HepG2 (cell line): ENCODE measurements at regions not wholly inside any gene's neighbourhood (a gene's known extent, or its start where the extent isn't known, plus 50 kb on each side); places are given as distances from the start of the nearest gene placed in this dataset.

Source experiments
- ISL2 ChIP-seq: sonication (generic); formaldehyde crosslinking; IDR thresholded peaks from 2 replicates; pipeline ENCODE4 v1.5.0; 2020; ENCODE audit warnings: missing genetic modification reagents
- NFKBIZ ChIP-seq: IDR thresholded peaks from 2 replicates; pipeline ENCODE4 v1.6.1; 2018; ENCODE audit warnings: missing genetic modification reagents, missing compliant biosample characterization
- RAD21 ChIP-seq: fragments of 450-650 bp; formaldehyde crosslinking; IDR thresholded peaks from 2 replicates; pipeline ENCODE4 v1.5.0; 2020; ENCODE audit warnings: mild to moderate bottlenecking
- SMC3 ChIP-seq: IDR thresholded peaks from 2 replicates; pipeline ENCODE4 v1.6.1; 2011; ENCODE audit warnings: low read length, improper control_type of control experiment
- SOX13 ChIP-seq, 3 experiments: fragments of 450-650 bp in 1 of 3; sonication (generic) in 1 of 3; formaldehyde crosslinking in 1 of 3; IDR thresholded peaks in 2 of 3; conservative IDR thresholded peaks in 1 of 3; 2 replicates each; pipeline versions ENCODE4 v1.5.0 to v1.6.1; 2016 to 2020; ENCODE audit warnings: antibody characterized with exemption in 1 of 3, mild to moderate bottlenecking in 1 of 3, missing compliant biosample characterization in 1 of 3, missing genetic modification reagents in 1 of 3, moderate library complexity in 1 of 3
- STAG1 ChIP-seq: sonication (generic); formaldehyde crosslinking; IDR thresholded peaks from 2 replicates; pipeline ENCODE4 v1.4.0; 2020; ENCODE audit warnings: missing genetic modification reagents
- XRCC5 ChIP-seq: fragments of 200-400 bp; formaldehyde crosslinking; optimal IDR thresholded peaks from 2 replicates; pipeline ENCODE3; 2017; ENCODE audit warnings: mild to moderate bottlenecking, low read length
- ZNF720 ChIP-seq: sonication (generic); formaldehyde crosslinking; IDR thresholded peaks from 2 replicates; pipeline ENCODE4 v1.4.0; 2020; ENCODE audit warnings: missing genetic modification reagents
- TF ChIP-seq, protein P1 (sequence below): sonication (generic); formaldehyde crosslinking; conservative IDR thresholded peaks from 2 replicates; pipeline ENCODE4 v1.4.0; 2020; ENCODE audit warnings: mild to moderate bottlenecking, missing genetic modification reagents, moderate library complexity
- TF ChIP-seq, protein P2 (sequence below): sonication (generic); formaldehyde crosslinking; conservative IDR thresholded peaks from 2 replicates; pipeline ENCODE4 v1.5.0; 2020; ENCODE audit warnings: missing genetic modification reagents
- TF ChIP-seq, protein P3 (sequence below): IDR thresholded peaks from 2 replicates; pipeline ENCODE4 v1.6.1; 2012; ENCODE audit warnings: low read depth, low read length, improper control_type of control experiment
- TF ChIP-seq, protein P4 (sequence below): sonication (generic); formaldehyde crosslinking; IDR thresholded peaks from 2 replicates; pipeline ENCODE4 v1.8.1; 2023; ENCODE audit warnings: mild to moderate bottlenecking, inconsistent platforms, moderate library complexity, missing genetic modification reagents, borderline replicate concordance

DNA sequence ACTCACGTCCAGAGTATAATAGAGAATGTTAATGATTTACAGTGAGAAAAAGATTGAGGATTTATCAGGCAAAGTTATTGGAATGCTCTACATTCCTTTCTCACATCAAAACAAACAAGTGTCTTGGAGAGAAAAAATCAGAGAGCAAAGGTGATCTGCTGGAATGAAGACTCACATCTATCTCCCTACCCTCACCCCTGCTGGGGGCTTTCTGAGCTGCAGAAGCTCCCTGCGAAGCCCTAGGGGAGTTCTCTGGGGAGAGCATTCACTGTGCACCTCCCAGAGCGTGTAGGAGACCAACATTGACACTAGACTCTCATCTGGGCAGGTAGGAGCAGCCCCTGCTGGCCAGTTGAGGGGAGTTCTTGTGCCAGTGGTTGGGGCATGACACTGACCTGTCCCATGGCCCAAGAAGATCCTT is 76.6 kb upstream of the ADAMTS16 start (continued):
- TF ChIP-seq, protein P1, sequence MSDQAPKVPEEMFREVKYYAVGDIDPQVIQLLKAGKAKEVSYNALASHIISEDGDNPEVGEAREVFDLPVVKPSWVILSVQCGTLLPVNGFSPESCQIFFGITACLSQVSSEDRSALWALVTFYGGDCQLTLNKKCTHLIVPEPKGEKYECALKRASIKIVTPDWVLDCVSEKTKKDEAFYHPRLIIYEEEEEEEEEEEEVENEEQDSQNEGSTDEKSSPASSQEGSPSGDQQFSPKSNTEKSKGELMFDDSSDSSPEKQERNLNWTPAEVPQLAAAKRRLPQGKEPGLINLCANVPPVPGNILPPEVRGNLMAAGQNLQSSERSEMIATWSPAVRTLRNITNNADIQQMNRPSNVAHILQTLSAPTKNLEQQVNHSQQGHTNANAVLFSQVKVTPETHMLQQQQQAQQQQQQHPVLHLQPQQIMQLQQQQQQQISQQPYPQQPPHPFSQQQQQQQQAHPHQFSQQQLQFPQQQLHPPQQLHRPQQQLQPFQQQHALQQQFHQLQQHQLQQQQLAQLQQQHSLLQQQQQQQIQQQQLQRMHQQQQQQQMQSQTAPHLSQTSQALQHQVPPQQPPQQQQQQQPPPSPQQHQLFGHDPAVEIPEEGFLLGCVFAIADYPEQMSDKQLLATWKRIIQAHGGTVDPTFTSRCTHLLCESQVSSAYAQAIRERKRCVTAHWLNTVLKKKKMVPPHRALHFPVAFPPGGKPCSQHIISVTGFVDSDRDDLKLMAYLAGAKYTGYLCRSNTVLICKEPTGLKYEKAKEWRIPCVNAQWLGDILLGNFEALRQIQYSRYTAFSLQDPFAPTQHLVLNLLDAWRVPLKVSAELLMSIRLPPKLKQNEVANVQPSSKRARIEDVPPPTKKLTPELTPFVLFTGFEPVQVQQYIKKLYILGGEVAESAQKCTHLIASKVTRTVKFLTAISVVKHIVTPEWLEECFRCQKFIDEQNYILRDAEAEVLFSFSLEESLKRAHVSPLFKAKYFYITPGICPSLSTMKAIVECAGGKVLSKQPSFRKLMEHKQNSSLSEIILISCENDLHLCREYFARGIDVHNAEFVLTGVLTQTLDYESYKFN (CRISPR knock-in tag) = peak; percentile 42
- TF ChIP-seq, protein P2, sequence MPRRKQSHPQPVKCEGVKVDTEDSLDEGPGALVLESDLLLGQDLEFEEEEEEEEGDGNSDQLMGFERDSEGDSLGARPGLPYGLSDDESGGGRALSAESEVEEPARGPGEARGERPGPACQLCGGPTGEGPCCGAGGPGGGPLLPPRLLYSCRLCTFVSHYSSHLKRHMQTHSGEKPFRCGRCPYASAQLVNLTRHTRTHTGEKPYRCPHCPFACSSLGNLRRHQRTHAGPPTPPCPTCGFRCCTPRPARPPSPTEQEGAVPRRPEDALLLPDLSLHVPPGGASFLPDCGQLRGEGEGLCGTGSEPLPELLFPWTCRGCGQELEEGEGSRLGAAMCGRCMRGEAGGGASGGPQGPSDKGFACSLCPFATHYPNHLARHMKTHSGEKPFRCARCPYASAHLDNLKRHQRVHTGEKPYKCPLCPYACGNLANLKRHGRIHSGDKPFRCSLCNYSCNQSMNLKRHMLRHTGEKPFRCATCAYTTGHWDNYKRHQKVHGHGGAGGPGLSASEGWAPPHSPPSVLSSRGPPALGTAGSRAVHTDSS (CRISPR knock-in tag) = no peak
- TF ChIP-seq RAD21 (peak; percentile 32; the same call in 1 of the 2 replicates), XRCC5 (peak; percentile 37), NFKBIZ (CRISPR knock-in tag) (no peak), SMC3 (peak; percentile 3; the same call in 1 of the 2 replicates), SOX13 (IDR thresholded peaks at IDR 0.05) (no peak), SOX13 (CRISPR knock-in tag; conservative IDR thresholded peaks at IDR 0.05 in 1 of 2, IDR thresholded peaks at IDR 0.05 in 1 of 2) (peak in 1 of 2 experiments; percentile 40; a peak in 1 of 4 replicates), ISL2 (CRISPR knock-in tag) (no peak), STAG1 (CRISPR knock-in tag) (peak; percentile 33; the same call in 1 of the 2 replicates), ZNF720 (CRISPR knock-in tag) (no peak)
- TF ChIP-seq, protein P3, sequence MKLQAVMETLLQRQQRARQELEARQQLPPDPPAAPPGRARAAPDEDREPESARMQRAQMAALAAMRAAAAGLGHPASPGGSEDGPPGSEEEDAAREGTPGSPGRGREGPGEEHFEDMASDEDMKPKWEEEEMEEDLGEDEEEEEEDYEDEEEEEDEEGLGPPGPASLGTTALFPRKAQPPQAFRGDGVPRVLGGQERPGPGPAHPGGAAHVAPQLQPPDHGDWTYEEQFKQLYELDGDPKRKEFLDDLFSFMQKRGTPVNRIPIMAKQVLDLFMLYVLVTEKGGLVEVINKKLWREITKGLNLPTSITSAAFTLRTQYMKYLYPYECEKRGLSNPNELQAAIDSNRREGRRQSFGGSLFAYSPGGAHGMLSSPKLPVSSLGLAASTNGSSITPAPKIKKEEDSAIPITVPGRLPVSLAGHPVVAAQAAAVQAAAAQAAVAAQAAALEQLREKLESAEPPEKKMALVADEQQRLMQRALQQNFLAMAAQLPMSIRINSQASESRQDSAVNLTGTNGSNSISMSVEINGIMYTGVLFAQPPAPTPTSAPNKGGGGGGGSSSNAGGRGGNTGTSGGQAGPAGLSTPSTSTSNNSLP = peak; percentile 46; the same call in 1 of the 2 replicates
- TF ChIP-seq, protein P4, sequence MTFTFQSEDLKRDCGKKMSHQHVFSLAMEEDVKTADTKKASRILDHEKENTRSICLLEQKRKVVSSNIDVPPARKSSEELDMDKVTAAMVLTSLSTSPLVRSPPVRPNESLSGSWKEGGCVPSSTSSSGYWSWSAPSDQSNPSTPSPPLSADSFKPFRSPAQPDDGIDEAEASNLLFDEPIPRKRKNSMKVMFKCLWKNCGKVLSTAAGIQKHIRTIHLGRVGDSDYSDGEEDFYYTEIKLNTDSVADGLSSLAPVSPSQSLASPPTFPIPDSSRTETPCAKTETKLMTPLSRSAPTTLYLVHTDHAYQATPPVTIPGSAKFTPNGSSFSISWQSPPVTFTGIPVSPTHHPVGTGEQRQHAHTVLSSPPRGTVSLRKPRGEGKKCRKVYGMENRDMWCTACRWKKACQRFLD (CRISPR knock-in tag) = no peak
